Trophoblast cell (in vitro differentiated cells and primary cell): ENCODE measurements at regions not wholly inside any gene's neighbourhood (a gene's known extent, or its start where the extent isn't known, plus 50 kb on each side); places are given as distances from the start of the nearest gene placed in this dataset.

Experiments
- DNase-seq, 2 donors: peaks; one replicate each; pipeline ENCODE4 v3.0.0-alpha.2; 2016
- H2AFZ ChIP-seq: 2 replicates; pipeline ENCODE4 v1.6.1; 2013; ENCODE audit warnings: low read length, moderate library complexity, mild to moderate bottlenecking; ENCODE audit not compliant: insufficient read depth, poor library complexity
- H2AK5ac ChIP-seq: 2 replicates; pipeline ENCODE4 v1.6.1; 2013; ENCODE audit warnings: mild to moderate bottlenecking, low read length
- H2BK120ac ChIP-seq: 2 replicates; pipeline ENCODE4 v1.6.1; 2013; ENCODE audit warnings: low read length, mild to moderate bottlenecking, moderate library complexity; ENCODE audit not compliant: insufficient read depth, poor library complexity
- H2BK12ac ChIP-seq: 2 replicates; pipeline ENCODE4 v1.6.1; 2013; ENCODE audit warnings: mild to moderate bottlenecking, low read length, moderate library complexity
- H2BK5ac ChIP-seq: 2 replicates; pipeline ENCODE4 v1.6.1; 2013; ENCODE audit warnings: low read length, low read depth, moderate library complexity, mild to moderate bottlenecking; ENCODE audit not compliant: poor library complexity
- H3K14ac ChIP-seq: 2 replicates; pipeline ENCODE4 v1.6.1; 2013; ENCODE audit warnings: mild to moderate bottlenecking, low read length
- H3K18ac ChIP-seq: 2 replicates; pipeline ENCODE4 v1.6.1; 2013; ENCODE audit warnings: mild to moderate bottlenecking, low read length
- H3K23ac ChIP-seq: 2 replicates; pipeline ENCODE4 v1.6.1; 2013; ENCODE audit warnings: low read length
- H3K27ac ChIP-seq: 2 replicates; pipeline ENCODE4 v1.5.1; 2013; ENCODE audit warnings: low read depth, mild to moderate bottlenecking, inconsistent platforms, low read length, moderate library complexity
- H3K27me3 ChIP-seq: 2 replicates; pipeline ENCODE4 v1.6.1; 2013; ENCODE audit warnings: inconsistent platforms, mild to moderate bottlenecking, low read length, moderate library complexity; ENCODE audit not compliant: insufficient read depth
- H3K36me3 ChIP-seq, 2 experiments: 1 replicate in 1 of 2; 2 replicates in 1 of 2; pipeline ENCODE4 v1.6.1; 2013; ENCODE audit warnings: low read length in 2 of 2, mild to moderate bottlenecking in 2 of 2, moderate library complexity in 1 of 2; ENCODE audit not compliant: insufficient read depth in 2 of 2, control insufficient read depth in 1 of 2
- H3K4ac ChIP-seq: 2 replicates; pipeline ENCODE4 v1.6.1; 2013; ENCODE audit warnings: low read depth, mild to moderate bottlenecking, low read length, moderate library complexity
- H3K4me1 ChIP-seq, 2 experiments: 1 replicate in 1 of 2; 2 replicates in 1 of 2; pipeline ENCODE4 v1.6.1; 2013; ENCODE audit warnings: low read length in 2 of 2, mild to moderate bottlenecking in 2 of 2, moderate library complexity in 1 of 2; ENCODE audit not compliant: insufficient read depth in 2 of 2, control insufficient read depth in 1 of 2
- H3K4me2 ChIP-seq: 2 replicates; pipeline ENCODE4 v1.6.1; 2013; ENCODE audit warnings: inconsistent platforms, mild to moderate bottlenecking, low read length, moderate library complexity
- H3K4me3 ChIP-seq: 2 replicates; pipeline ENCODE4 v1.5.1; 2013; ENCODE audit warnings: mild to moderate bottlenecking, low read depth, low read length, inconsistent platforms
- H3K79me1 ChIP-seq: one replicate; pipeline ENCODE4 v1.6.1; 2013; ENCODE audit warnings: low read length
- H3K79me2 ChIP-seq: 2 replicates; pipeline ENCODE4 v1.6.1; 2013; ENCODE audit warnings: low read length, mild to moderate bottlenecking; ENCODE audit not compliant: control insufficient read depth, insufficient read depth, poor library complexity
- H3K9ac ChIP-seq: 2 replicates; pipeline ENCODE4 v1.6.1; 2013; ENCODE audit warnings: mild to moderate bottlenecking, low read length
- H3K9me3 ChIP-seq: 2 replicates; pipeline ENCODE4 v1.6.1; 2013; ENCODE audit warnings: low read depth, mild to moderate bottlenecking, control low read depth, inconsistent platforms, low read length; ENCODE audit not compliant: insufficient read depth
- H4K12ac ChIP-seq: 2 replicates; pipeline ENCODE4 v1.6.1; 2013; ENCODE audit warnings: low read depth, mild to moderate bottlenecking, low read length, moderate library complexity
- H4K8ac ChIP-seq: 2 replicates; pipeline ENCODE4 v1.6.1; 2013; ENCODE audit warnings: low read depth, mild to moderate bottlenecking, low read length, moderate library complexity
- H4K91ac ChIP-seq: one replicate; pipeline ENCODE4 v1.6.1; 2013; ENCODE audit warnings: low read depth, mild to moderate bottlenecking, low read length, moderate library complexity
- WGBS: extraction: QIAGEN DNeasy Blood & Tissue Kit; methylation state at CpG from one replicate; pipeline ENCODE4 v1.1.7; 2013; ENCODE audit warnings: missing lambda C conversion rate; ENCODE audit not compliant: insufficient read length, insufficient coverage; ENCODE audit errors: extremely low coverage; 5-methylcytosine and 5-hydroxymethylcytosine counted together

GRCh38 chr11:15300341-15300740, 185.6 kb downstream of the INSC start:
- no peaks in the 10 kb centered on the region for H3K79me1 ChIP-seq
- H4K8ac ChIP-seq = no peak overlapping the region
- H2BK120ac ChIP-seq = no peak overlapping the region
- no peak overlapping the region for H2AFZ ChIP-seq
- H3K23ac ChIP-seq = no peak overlapping the region
- H3K4me1 ChIP-seq = no peaks in the 10 kb centered on the region
- DNase-seq = no peak
- no peak overlapping the region for H4K12ac ChIP-seq
- H3K4me2 ChIP-seq = no peak overlapping the region
- no peak overlapping the region for H3K4ac ChIP-seq
- no peaks in the 10 kb centered on the region for H3K27me3 ChIP-seq
- no peak overlapping the region for H3K9ac ChIP-seq
- no peak overlapping the region for H3K14ac ChIP-seq
- no peaks in the 10 kb centered on the region for H3K36me3 ChIP-seq
- no peaks in the 10 kb centered on the region for H3K9me3 ChIP-seq
- no peak overlapping the region for H4K91ac ChIP-seq
- H3K27ac ChIP-seq = no peak overlapping the region
- H2BK12ac ChIP-seq = no peak overlapping the region
- WGBS = no CpG with 5 or more reads among the region's 14 CpGs
- no peak overlapping the region for H2AK5ac ChIP-seq
- H3K18ac ChIP-seq = no peak overlapping the region
- H3K4me3 ChIP-seq = no peak overlapping the region
- H2BK5ac ChIP-seq = no peak overlapping the region
- no peaks in the 10 kb centered on the region for H3K79me2 ChIP-seq

DNA sequence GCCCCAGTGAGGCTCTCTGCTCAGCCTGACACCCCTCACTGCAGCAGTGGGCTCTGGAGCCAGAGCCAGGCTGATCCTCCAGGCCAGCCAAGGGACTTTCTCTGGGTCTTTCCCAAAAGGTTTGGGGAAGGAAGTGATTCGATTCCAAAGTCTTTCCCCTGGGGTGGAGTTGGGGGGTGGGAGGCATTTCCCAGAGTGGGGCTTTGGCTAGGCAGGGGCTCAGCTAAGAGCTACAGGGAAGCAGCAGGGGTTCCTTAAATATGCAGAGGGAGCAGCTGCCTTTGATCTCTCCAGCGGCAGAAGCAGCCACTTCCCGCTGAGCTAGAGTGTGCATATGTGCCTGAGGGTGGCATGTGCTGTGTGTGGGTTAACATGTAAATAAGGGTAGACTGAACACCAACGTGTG, 192.9 kb downstream of the INSC start:
- no peak overlapping the region for H3K27ac ChIP-seq
- no peaks in the 10 kb centered on the region for H3K79me1 ChIP-seq
- H4K12ac ChIP-seq = no peak overlapping the region
- no peaks in the 10 kb centered on the region for H3K79me2 ChIP-seq
- no peaks in the 10 kb centered on the region for H3K36me3 ChIP-seq
- H3K27me3 ChIP-seq = no peaks in the 10 kb centered on the region
- no peak overlapping the region for H3K4ac ChIP-seq
- H3K4me1 ChIP-seq = no peaks in the 10 kb centered on the region
- H2BK5ac ChIP-seq = no peak overlapping the region
- no peak overlapping the region for H3K9ac ChIP-seq
- no CpG with 5 or more reads among the region's 4 CpGs for WGBS
- no peak overlapping the region for H2BK12ac ChIP-seq
- H3K4me2 ChIP-seq = no peak overlapping the region
- no peak overlapping the region for H3K23ac ChIP-seq
- H3K4me3 ChIP-seq = no peak overlapping the region
- no peak overlapping the region for H4K91ac ChIP-seq
- H2AFZ ChIP-seq = no peak overlapping the region
- no peak overlapping the region for H3K18ac ChIP-seq
- no peak overlapping the region for H3K14ac ChIP-seq
- no peak overlapping the region for H2AK5ac ChIP-seq
- H4K8ac ChIP-seq = no peak overlapping the region
- DNase-seq = no peak
- H2BK120ac ChIP-seq = no peak overlapping the region
- no peaks in the 10 kb centered on the region for H3K9me3 ChIP-seq

- Histone ChIP-seq H4K91ac (no peak overlapping the region), H3K79me2 (no peaks in the 10 kb centered on the region), H3K14ac (no peak overlapping the region), H3K9me3 (no peaks in the 10 kb centered on the region), H2AFZ (no peak overlapping the region), H2BK12ac (no peak overlapping the region), H3K4me3 (no peak overlapping the region), H3K79me1 (no peaks in the 10 kb centered on the region), H3K4me1 (no peaks in the 10 kb centered on the region), H3K23ac (no peak overlapping the region), H2BK5ac (no peak overlapping the region), H3K27me3 (no peaks in the 10 kb centered on the region), H3K9ac (no peak overlapping the region), H4K12ac (no peak overlapping the region), H2BK120ac (no peak overlapping the region), H3K18ac (no peak overlapping the region), H4K8ac (no peak overlapping the region), H3K36me3 (no peaks in the 10 kb centered on the region), H2AK5ac (no peak overlapping the region), H3K27ac (no peak overlapping the region), H3K4me2 (no peak overlapping the region), H3K4ac (no peak overlapping the region)
- DNase-seq = no peak
- no CpG with 5 or more reads among the region's 2 CpGs for WGBS
Measured at GRCh38 chr11:15308840-15309239, 194.1 kb downstream of the INSC start.

DNA sequence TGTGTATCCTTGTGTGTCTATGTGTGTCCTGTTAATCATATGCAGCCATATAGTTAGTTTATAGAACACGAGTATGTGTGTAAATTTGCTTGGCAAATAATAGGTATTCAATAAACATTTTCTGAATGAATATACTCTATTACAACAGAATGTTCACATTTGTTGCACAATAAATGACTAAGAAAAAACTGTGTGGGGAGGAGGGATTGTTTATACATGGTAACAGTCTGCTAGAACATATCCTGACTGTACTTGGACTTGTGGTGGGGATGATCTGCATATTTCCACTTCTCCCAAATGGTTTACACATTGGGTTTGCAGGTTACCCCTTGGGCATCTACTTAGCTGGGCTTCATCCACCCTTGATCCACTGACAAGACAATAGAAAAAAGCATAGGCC, 194.6 kb downstream of the INSC start:
- no peak overlapping the region for H4K8ac ChIP-seq
- no peaks in the 10 kb centered on the region for H3K79me2 ChIP-seq
- no peak overlapping the region for H3K27ac ChIP-seq
- no peak for DNase-seq
- no peak overlapping the region for H3K14ac ChIP-seq
- WGBS = no CpG with 5 or more reads among the region's 1 CpG
- H2AK5ac ChIP-seq = no peak overlapping the region
- no peaks in the 10 kb centered on the region for H3K27me3 ChIP-seq
- no peak overlapping the region for H3K9ac ChIP-seq
- H2BK120ac ChIP-seq = no peak overlapping the region
- H3K79me1 ChIP-seq = no peaks in the 10 kb centered on the region
- no peaks in the 10 kb centered on the region for H3K9me3 ChIP-seq
- no peak overlapping the region for H2BK5ac ChIP-seq
- H2BK12ac ChIP-seq = no peak overlapping the region
- H4K12ac ChIP-seq = no peak overlapping the region
- H3K18ac ChIP-seq = no peak overlapping the region
- no peak overlapping the region for H4K91ac ChIP-seq
- no peak overlapping the region for H3K4me3 ChIP-seq
- H3K4ac ChIP-seq = no peak overlapping the region
- no peaks in the 10 kb centered on the region for H3K36me3 ChIP-seq
- H3K4me2 ChIP-seq = no peak overlapping the region
- H2AFZ ChIP-seq = no peak overlapping the region
- no peaks in the 10 kb centered on the region for H3K4me1 ChIP-seq
- no peak overlapping the region for H3K23ac ChIP-seq
